ENCODE measurements at regions not wholly inside any gene's neighbourhood (a gene's known extent, or its start where the extent isn't known, plus 50 kb on each side); places are given as distances from the start of the nearest gene placed in this dataset.

DNA sequence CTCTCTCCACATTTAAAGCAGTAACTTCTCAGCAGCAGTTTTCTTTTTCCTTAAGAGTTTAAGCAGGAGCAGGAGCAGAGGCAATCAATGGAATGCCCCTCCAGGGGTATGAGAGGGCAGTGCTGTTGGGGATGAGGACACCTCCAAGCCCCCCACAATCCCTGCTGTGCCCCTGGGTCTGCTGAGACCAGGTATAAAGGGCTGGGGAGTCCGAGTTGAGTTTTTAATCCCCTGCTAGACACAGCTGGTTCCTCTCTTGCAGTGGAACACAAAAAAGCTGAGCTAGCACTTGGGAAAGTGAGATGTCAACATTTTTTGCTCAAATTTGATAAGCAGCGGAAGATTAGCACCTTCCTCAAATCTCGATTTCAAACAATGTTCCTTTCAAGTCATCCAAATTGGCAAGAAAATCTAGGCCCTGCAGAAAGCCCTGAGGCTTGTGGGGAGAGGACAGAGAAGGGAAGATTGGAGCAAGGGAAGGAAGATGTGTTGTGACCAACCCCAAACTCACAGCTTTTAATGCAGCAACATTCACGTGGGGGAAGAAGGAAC lies 581.9 kb downstream of the SOX6 start:
- no peak overlapping the region for H3K4me3 ChIP-seq (ENCODE audit: low read length in 3 of 3)
- no peaks in the 10 kb centered on the region for H3K36me3 ChIP-seq (ENCODE audit: control insufficient read depth in 2 of 3, insufficient read depth in 3 of 3, low read length in 3 of 3)
- FAIRE-seq: no peak
- peak in 1 of 5 donors; percentile 22 for DNase-seq
- intact Hi-C loops (cut with DNase I): no loop called here
- H3K9me3 ChIP-seq (ENCODE audit: control insufficient read depth in 2 of 3, insufficient read depth in 1 of 3, low read length in 3 of 3): no peaks in the 10 kb centered on the region
- H3K27ac ChIP-seq (ENCODE audit: low read depth in 2 of 2, low read length in 2 of 2): no peak overlapping the region
- H3K9ac ChIP-seq (ENCODE audit: low read length in 3 of 3): no peak overlapping the region
- TF ChIP-seq, protein P1, sequence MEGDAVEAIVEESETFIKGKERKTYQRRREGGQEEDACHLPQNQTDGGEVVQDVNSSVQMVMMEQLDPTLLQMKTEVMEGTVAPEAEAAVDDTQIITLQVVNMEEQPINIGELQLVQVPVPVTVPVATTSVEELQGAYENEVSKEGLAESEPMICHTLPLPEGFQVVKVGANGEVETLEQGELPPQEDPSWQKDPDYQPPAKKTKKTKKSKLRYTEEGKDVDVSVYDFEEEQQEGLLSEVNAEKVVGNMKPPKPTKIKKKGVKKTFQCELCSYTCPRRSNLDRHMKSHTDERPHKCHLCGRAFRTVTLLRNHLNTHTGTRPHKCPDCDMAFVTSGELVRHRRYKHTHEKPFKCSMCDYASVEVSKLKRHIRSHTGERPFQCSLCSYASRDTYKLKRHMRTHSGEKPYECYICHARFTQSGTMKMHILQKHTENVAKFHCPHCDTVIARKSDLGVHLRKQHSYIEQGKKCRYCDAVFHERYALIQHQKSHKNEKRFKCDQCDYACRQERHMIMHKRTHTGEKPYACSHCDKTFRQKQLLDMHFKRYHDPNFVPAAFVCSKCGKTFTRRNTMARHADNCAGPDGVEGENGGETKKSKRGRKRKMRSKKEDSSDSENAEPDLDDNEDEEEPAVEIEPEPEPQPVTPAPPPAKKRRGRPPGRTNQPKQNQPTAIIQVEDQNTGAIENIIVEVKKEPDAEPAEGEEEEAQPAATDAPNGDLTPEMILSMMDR (IDR thresholded peaks at IDR 0.05; ENCODE audit: borderline replicate concordance, extremely low read depth, insufficient read depth): no peak
- H3K27me3 ChIP-seq (ENCODE audit: control insufficient read depth, insufficient read depth, low read length): no peaks in the 10 kb centered on the region
- peaks cover 0 to 10% (median 5%) of the 10 kb centered on the region in 3 donors for H3K4me1 ChIP-seq (ENCODE audit: control insufficient read depth in 2 of 3, insufficient read depth in 2 of 3, low read depth in 1 of 3, low read length in 3 of 3)

DNA sequence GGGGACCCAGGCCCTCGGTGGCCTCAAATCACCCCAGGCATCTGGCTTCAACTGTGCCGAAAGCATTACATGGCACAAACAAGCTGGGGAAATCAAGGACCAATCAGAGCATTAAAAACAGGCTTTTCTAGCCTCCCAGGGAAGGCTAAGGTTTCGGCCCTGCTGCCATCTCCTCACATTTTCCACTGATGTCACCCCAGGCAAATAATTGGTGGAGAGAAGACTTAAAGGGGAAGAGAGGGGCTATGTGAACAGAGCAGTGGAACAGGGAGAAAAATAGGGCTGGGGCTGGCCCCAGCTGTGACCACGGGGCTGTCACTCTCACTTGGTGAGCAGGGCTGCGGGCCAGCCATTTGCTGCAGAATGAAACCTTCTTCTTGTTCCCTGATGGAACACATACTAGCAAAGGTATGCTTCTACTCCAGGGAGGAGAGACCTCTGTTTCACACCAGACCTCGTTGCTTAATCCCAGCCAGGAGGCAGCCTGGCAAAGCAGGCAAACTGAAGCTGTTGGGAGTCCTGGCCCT lies 581.3 kb downstream of the SOX6 start:
- H3K27ac ChIP-seq (ENCODE audit: low read depth in 2 of 2, low read length in 2 of 2): no peak overlapping the region
- H3K36me3 ChIP-seq (ENCODE audit: control insufficient read depth in 2 of 3, insufficient read depth in 3 of 3, low read length in 3 of 3): no peaks in the 10 kb centered on the region
- intact Hi-C loops (cut with DNase I): no loop called here
- no peak overlapping the region for H3K9ac ChIP-seq (ENCODE audit: low read length in 3 of 3)
- no peaks in the 10 kb centered on the region for H3K9me3 ChIP-seq (ENCODE audit: control insufficient read depth in 2 of 3, insufficient read depth in 1 of 3, low read length in 3 of 3)
- no peak overlapping the region for H3K4me3 ChIP-seq (ENCODE audit: low read length in 3 of 3)
- H3K27me3 ChIP-seq (ENCODE audit: control insufficient read depth, insufficient read depth, low read length): no peaks in the 10 kb centered on the region
- H3K4me1 ChIP-seq (ENCODE audit: control insufficient read depth in 2 of 3, insufficient read depth in 2 of 3, low read depth in 1 of 3, low read length in 3 of 3): peaks cover 0 to 10% (median 5%) of the 10 kb centered on the region in 3 donors
- FAIRE-seq (no peak), DNase-seq (peak in 2 of 5 donors; percentile 49 to 61)
- TF ChIP-seq, protein P1 (IDR thresholded peaks at IDR 0.05; ENCODE audit: borderline replicate concordance, extremely low read depth, insufficient read depth): no peak

- Histone ChIP-seq H3K27ac (ENCODE audit: low read depth in 2 of 2, low read length in 2 of 2) (no peak overlapping the region), H3K4me3 (ENCODE audit: low read length in 3 of 3) (no peak overlapping the region), H3K9me3 (ENCODE audit: control insufficient read depth in 2 of 3, insufficient read depth in 1 of 3, low read length in 3 of 3) (no peaks in the 10 kb centered on the region), H3K4me1 (ENCODE audit: control insufficient read depth in 2 of 3, insufficient read depth in 2 of 3, low read depth in 1 of 3, low read length in 3 of 3) (peaks cover 0 to 9% (median 5%) of the 10 kb centered on the region in 3 donors), H3K36me3 (ENCODE audit: control insufficient read depth in 2 of 3, insufficient read depth in 3 of 3, low read length in 3 of 3) (no peaks in the 10 kb centered on the region), H3K27me3 (ENCODE audit: control insufficient read depth, insufficient read depth, low read length) (no peaks in the 10 kb centered on the region), H3K9ac (ENCODE audit: low read length in 3 of 3) (no peak overlapping the region)
- TF ChIP-seq, protein P1 (IDR thresholded peaks at IDR 0.05; ENCODE audit: borderline replicate concordance, extremely low read depth, insufficient read depth): no peak
- DNase-seq (no peak), FAIRE-seq (no peak)
- intact Hi-C loops (cut with DNase I): no loop called here
Observed at GRCh38 chr11:15775797-15776196, 580.5 kb downstream of the SOX6 start.

DNA sequence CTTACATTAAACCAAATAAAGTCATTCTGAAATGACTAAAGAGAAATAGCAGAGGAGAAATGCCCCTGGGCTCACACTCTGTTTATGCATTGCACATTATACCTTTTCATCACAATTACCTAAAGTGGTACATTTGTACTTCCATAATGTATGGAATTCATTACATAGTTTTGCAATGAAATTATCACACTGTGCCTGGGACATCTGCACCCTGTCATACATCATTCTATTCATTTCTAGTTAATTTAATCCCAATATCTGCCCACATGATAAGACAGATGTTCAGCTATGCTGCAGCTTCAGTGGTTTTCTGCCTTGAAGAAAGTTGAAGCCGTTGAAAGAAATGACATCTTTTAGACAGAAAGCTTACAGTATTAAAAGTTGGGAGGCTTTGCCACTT lies 580.0 kb downstream of the SOX6 start:
- FAIRE-seq: no peak

More for the DNA sequence above, 580.0 kb downstream of the SOX6 start:
- intact Hi-C loops (cut with DNase I): no loop called here
- no peak overlapping the region for H3K27ac ChIP-seq (ENCODE audit: low read depth in 2 of 2, low read length in 2 of 2)
- H3K27me3 ChIP-seq (ENCODE audit: control insufficient read depth, insufficient read depth, low read length): no peaks in the 10 kb centered on the region
- H3K9ac ChIP-seq (ENCODE audit: low read length in 3 of 3): no peak overlapping the region
- TF ChIP-seq, protein P1 (IDR thresholded peaks at IDR 0.05; ENCODE audit: borderline replicate concordance, extremely low read depth, insufficient read depth): no peak
- H3K4me3 ChIP-seq (ENCODE audit: low read length in 3 of 3): no peak overlapping the region
- H3K36me3 ChIP-seq (ENCODE audit: control insufficient read depth in 2 of 3, insufficient read depth in 3 of 3, low read length in 3 of 3): no peaks in the 10 kb centered on the region
- peaks cover 0 to 7% (median 5%) of the 10 kb centered on the region in 3 donors for H3K4me1 ChIP-seq (ENCODE audit: control insufficient read depth in 2 of 3, insufficient read depth in 2 of 3, low read depth in 1 of 3, low read length in 3 of 3)
- no peaks in the 10 kb centered on the region for H3K9me3 ChIP-seq (ENCODE audit: control insufficient read depth in 2 of 3, insufficient read depth in 1 of 3, low read length in 3 of 3)
- no peak for DNase-seq
